AG04450 (cell line): ENCODE measurements at regions not wholly inside any gene's neighbourhood (a gene's known extent, or its start where the extent isn't known, plus 50 kb on each side); places are given as distances from the start of the nearest gene placed in this dataset.

Experiments used
- CTCF ChIA-PET: fragments of 300-600, 350-600 bp; formaldehyde crosslinking; extraction: SDS; loops from one replicate; lab custom pipeline; 2022; ENCODE audit warnings: antibody characterized with exemption, inconsistent platforms; lab: Charles Lee
- POLR2A ChIA-PET: fragments of 350-600 bp; formaldehyde crosslinking; extraction: SDS; loops from one replicate; lab custom pipeline; 2021; ENCODE audit warnings: antibody characterized with exemption, inconsistent platforms; lab: Yijun Ruan, JAX
- DNase-seq: peaks from one replicate; pipeline ENCODE4 v3.0.0-alpha.2; 2011; ENCODE audit warnings: low read depth, low spot score
- H3K27ac ChIP-seq: one replicate; pipeline ENCODE4 v1.5.1; 2012; ENCODE audit warnings: low read depth, low read length, control low read depth
- H3K27me3 ChIP-seq: one replicate; pipeline ENCODE4 v1.6.0; 2012; ENCODE audit warnings: low read length; ENCODE audit not compliant: control insufficient read depth, insufficient read depth
- H3K4me3 ChIP-seq: 2 replicates; pipeline ENCODE4 v1.5.1; 2011; ENCODE audit warnings: mild to moderate bottlenecking, low read depth, low read length, control low read depth
- H3K9me3 ChIP-seq: 2 replicates; pipeline ENCODE4 v1.5.1; 2012; ENCODE audit warnings: low read length; ENCODE audit not compliant: control insufficient read depth, insufficient read depth
- TF ChIP-seq, protein P1 (sequence below): IDR thresholded peaks from 2 replicates; pipeline ENCODE4 v1.5.1; 2011; ENCODE audit warnings: low read depth, low read length, control low read depth, inconsistent platforms

DNA sequence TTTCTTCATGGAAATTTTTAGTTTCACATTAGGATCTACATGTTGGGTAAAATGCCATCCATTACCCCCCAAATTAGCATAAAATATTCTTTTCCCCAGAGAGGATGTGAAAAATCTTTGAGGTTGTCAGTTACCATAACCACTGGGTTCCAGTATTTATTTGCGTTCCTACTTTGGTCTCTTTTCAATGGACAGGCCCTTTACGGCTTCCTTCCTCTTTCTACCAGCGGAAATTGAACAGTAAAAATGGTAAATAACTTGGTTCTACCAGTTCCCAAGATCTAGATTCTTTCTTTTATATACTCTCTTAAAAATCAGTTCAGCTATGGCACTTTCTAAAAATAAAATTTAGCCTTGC is 169.2 kb upstream of the APCDD1 start:
- Histone ChIP-seq H3K27ac (no peak overlapping the region), H3K27me3 (peaks cover 3% of the 10 kb centered on the region), H3K4me3 (no peak overlapping the region), H3K9me3 (no peaks in the 10 kb centered on the region)
- POLR2A ChIA-PET: no interaction called here
- CTCF ChIA-PET: no interaction called here
- TF ChIP-seq, protein P1, sequence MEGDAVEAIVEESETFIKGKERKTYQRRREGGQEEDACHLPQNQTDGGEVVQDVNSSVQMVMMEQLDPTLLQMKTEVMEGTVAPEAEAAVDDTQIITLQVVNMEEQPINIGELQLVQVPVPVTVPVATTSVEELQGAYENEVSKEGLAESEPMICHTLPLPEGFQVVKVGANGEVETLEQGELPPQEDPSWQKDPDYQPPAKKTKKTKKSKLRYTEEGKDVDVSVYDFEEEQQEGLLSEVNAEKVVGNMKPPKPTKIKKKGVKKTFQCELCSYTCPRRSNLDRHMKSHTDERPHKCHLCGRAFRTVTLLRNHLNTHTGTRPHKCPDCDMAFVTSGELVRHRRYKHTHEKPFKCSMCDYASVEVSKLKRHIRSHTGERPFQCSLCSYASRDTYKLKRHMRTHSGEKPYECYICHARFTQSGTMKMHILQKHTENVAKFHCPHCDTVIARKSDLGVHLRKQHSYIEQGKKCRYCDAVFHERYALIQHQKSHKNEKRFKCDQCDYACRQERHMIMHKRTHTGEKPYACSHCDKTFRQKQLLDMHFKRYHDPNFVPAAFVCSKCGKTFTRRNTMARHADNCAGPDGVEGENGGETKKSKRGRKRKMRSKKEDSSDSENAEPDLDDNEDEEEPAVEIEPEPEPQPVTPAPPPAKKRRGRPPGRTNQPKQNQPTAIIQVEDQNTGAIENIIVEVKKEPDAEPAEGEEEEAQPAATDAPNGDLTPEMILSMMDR: no peak
- DNase-seq: no peak

- TF ChIP-seq, protein P1: no peak
- H3K9me3 ChIP-seq: no peaks in the 10 kb centered on the region; the same call in 1 of the 2 replicates
- DNase-seq: no peak
- no peak overlapping the region for H3K27ac ChIP-seq
- H3K27me3 ChIP-seq: peaks cover 3% of the 10 kb centered on the region
- H3K4me3 ChIP-seq: no peak overlapping the region
- POLR2A ChIA-PET: no interaction called here
- CTCF ChIA-PET: no interaction called here
These were observed 167.8 kb upstream of the APCDD1 start for GRCh38 chr18:10286580-10287150.

DNA sequence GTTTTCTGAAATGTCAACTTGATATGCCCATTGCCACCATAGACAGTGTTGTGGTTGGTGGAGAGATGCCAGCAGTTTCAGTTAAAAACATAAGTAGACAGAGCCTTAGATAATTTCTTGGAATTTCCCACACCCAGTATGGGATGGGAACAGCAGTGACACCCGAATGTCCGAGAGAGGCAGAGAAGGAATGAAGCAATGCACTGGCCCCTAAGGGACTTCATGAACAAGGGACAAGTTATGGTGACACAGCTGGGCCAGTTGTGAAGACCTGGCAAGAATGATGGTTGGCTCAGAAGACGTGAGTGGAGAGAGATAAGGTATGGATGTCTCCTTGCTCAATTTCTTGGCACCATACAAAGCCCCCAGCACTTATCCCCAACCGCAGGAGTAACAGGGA is 165.2 kb upstream of the APCDD1 start:
- DNase-seq: no peak
- TF ChIP-seq, protein P1: no peak
- POLR2A ChIA-PET: no interaction called here
- no peak overlapping the region for H3K4me3 ChIP-seq
- peaks cover 3% of the 10 kb centered on the region for H3K27me3 ChIP-seq
- H3K27ac ChIP-seq: no peak overlapping the region
- H3K9me3 ChIP-seq: no peaks in the 10 kb centered on the region; the same call in 1 of the 2 replicates
- CTCF ChIA-PET: no interaction called here

DNA sequence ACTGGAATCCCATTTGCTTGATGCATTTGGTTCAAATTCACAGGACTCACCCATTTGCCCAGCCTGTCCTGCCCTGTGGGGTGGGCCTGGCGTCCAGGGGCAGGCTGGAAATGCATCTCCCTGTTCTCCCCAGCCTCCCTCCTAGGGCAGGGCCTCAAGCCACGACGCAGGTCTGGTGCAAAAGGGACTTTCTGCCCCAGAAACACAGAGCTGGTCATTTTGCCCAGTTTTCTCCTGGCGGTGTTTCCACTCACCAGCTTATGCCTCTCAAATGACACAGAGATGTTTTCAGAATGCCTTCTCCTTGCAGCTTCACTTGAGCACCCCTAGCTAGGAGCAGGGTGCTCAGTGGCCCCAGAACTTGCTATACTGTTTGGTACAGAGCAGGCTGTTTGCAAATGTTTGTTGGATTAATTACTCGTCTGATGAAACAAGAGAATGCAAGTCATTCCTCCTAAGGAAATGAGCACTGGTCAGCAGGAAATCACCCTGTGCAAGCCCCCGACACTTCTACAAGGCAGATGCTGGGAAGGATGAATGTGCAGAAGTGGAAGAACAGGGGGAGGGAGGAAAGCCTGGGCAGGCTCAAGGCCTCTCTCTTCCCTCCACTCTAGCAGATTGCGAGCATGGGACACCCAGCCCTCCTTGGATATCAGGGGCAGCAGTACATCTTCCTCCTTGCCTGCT is 164.3 kb upstream of the APCDD1 start:
- no peak for DNase-seq
- TF ChIP-seq, protein P1: no peak
- no peak overlapping the region for H3K27ac ChIP-seq
- H3K9me3 ChIP-seq: no peaks in the 10 kb centered on the region; the same call in 1 of the 2 replicates
- ChIA-PET CTCF (no interaction called here), POLR2A (no interaction called here)
- no peak overlapping the region for H3K4me3 ChIP-seq
- H3K27me3 ChIP-seq: no peaks in the 10 kb centered on the region

- Histone ChIP-seq H3K9me3 (no peaks in the 10 kb centered on the region; the same call in 1 of the 2 replicates), H3K27me3 (no peaks in the 10 kb centered on the region), H3K27ac (no peak overlapping the region), H3K4me3 (no peak overlapping the region)
- no peak for DNase-seq
- TF ChIP-seq, protein P1: no peak
- ChIA-PET CTCF (no interaction called here), POLR2A (no interaction called here)
These were observed 163.7 kb upstream of the APCDD1 start for GRCh38 chr18:10290638-10291235.
